Uterus (tissue), 3 donors: ENCODE measurements at regions not wholly inside any gene's neighbourhood (a gene's known extent, or its start where the extent isn't known, plus 50 kb on each side); places are given as distances from the start of the nearest gene placed in this dataset.

ENCODE experiments used
- DNase-seq, 2 donors: peaks; one replicate each; pipeline ENCODE4 v3.0.0-alpha.2; 2019 to 2020
- H3K27ac ChIP-seq, 2 donors: fragments of 200-600 bp; sonication (generic); 1 replicate in 1 of 2; 2 replicates in 1 of 2; pipeline ENCODE4 v1.5.1; 2016 to 2018
- H3K27me3 ChIP-seq, 2 donors: fragments of 200-600 bp; sonication (generic); one replicate each; pipeline ENCODE4 v1.5.1; 2018 to 2019; ENCODE audit warnings: control low read depth in 1 of 2
- H3K36me3 ChIP-seq, 2 donors: fragments of 200-600 bp; sonication (generic); one replicate each; pipeline ENCODE4 v1.5.1; 2019; ENCODE audit warnings: control low read depth in 1 of 2
- H3K4me1 ChIP-seq, 2 donors: fragments of 200-600 bp; sonication (generic); one replicate each; pipeline ENCODE4 v1.5.1; 2018 to 2019; ENCODE audit warnings: control low read depth in 1 of 2
- H3K4me3 ChIP-seq, 2 donors: fragments of 200-600 bp; sonication (generic); 1 replicate in 1 of 2; 2 replicates in 1 of 2; pipeline ENCODE4 v1.5.1; 2018 to 2019; ENCODE audit warnings: mild to moderate bottlenecking in 1 of 2
- H3K9me3 ChIP-seq, 2 donors: fragments of 200-600 bp; sonication (generic); one replicate each; pipeline ENCODE4 v1.5.1; 2019; ENCODE audit warnings: control low read depth in 1 of 2
- CTCF ChIP-seq, 4 experiments: fragments of 200-600 bp in 2 of 4; fragments of 450-650 bp in 2 of 4; sonication (generic) in 2 of 4; IDR thresholded peaks; one replicate each; pipeline ENCODE4 v1.5.1; 2016 to 2019; ENCODE audit warnings: antibody characterized with exemption in 4 of 4, mild to moderate bottlenecking in 2 of 4, moderate library complexity in 1 of 4
- POLR2A ChIP-seq, 2 donors: fragments of 450-650 bp; IDR thresholded peaks; one replicate each; pipeline ENCODE4 v1.6.1; 2016; ENCODE audit warnings: antibody characterized with exemption in 2 of 2, mild to moderate bottlenecking in 1 of 2, moderate library complexity in 1 of 2
- intact Hi-C: fragments of 100-400 bp; cut with DNase I; formaldehyde crosslinking; loops from one replicate; pipeline ENCODE4 v1.15.1; 2023; ENCODE audit warnings: low total_unique reads
- donor health status: DM: yes; HTN: yes; CAD: no.

- TF ChIP-seq POLR2A (IDR thresholded peaks at IDR 0.05) = no peak
- no peak for TF ChIP-seq CTCF (IDR thresholded peaks at IDR 0.05)
- Histone ChIP-seq H3K4me1 (no peaks in the 10 kb centered on the region), H3K9me3 (no peaks in the 10 kb centered on the region), H3K36me3 (no peaks in the 10 kb centered on the region), H3K27ac (no peak overlapping the region), H3K27me3 (no peaks in the 10 kb centered on the region), H3K4me3 (no peak overlapping the region)
- DNase-seq = no peak
- intact Hi-C loops = no loop called here
These were observed 259.6 kb upstream of the ATP2B1 start for GRCh38 chr12:89968151-89968700.

GRCh38 chr12:89966495-89967240 lies 258.0 kb upstream of the ATP2B1 start:
- no peak overlapping the region for H3K4me3 ChIP-seq
- DNase-seq = no peak
- no peak for TF ChIP-seq POLR2A (IDR thresholded peaks at IDR 0.05)
- no peak for TF ChIP-seq CTCF (IDR thresholded peaks at IDR 0.05)
- H3K27me3 ChIP-seq = no peaks in the 10 kb centered on the region
- no peak overlapping the region for H3K27ac ChIP-seq
- H3K36me3 ChIP-seq = no peaks in the 10 kb centered on the region
- H3K4me1 ChIP-seq = no peaks in the 10 kb centered on the region
- intact Hi-C loops = no loop called here
- no peaks in the 10 kb centered on the region for H3K9me3 ChIP-seq

GRCh38 chr12:89965993-89966392 lies 257.4 kb upstream of the ATP2B1 start:
- TF ChIP-seq POLR2A (IDR thresholded peaks at IDR 0.05) (no peak), CTCF (IDR thresholded peaks at IDR 0.05) (no peak)
- no peaks in the 10 kb centered on the region for H3K36me3 ChIP-seq
- H3K27ac ChIP-seq = no peak overlapping the region
- intact Hi-C loops = no loop called here
- no peak overlapping the region for H3K4me3 ChIP-seq
- no peaks in the 10 kb centered on the region for H3K4me1 ChIP-seq
- no peaks in the 10 kb centered on the region for H3K27me3 ChIP-seq
- no peak for DNase-seq
- H3K9me3 ChIP-seq = no peaks in the 10 kb centered on the region

GRCh38 chr12:89962648-89963047 lies 254.0 kb upstream of the ATP2B1 start:
- no peaks in the 10 kb centered on the region for H3K36me3 ChIP-seq
- H3K9me3 ChIP-seq = no peaks in the 10 kb centered on the region
- no peaks in the 10 kb centered on the region for H3K4me1 ChIP-seq
- no peak overlapping the region for H3K27ac ChIP-seq
- intact Hi-C loops = no loop called here
- H3K4me3 ChIP-seq = no peak overlapping the region
- no peaks in the 10 kb centered on the region for H3K27me3 ChIP-seq
- DNase-seq = no peak
- TF ChIP-seq CTCF (IDR thresholded peaks at IDR 0.05) (no peak), POLR2A (IDR thresholded peaks at IDR 0.05) (no peak)

GRCh38 chr12:89960607-89961394 lies 252.2 kb upstream of the ATP2B1 start:
- Histone ChIP-seq H3K4me1 (no peaks in the 10 kb centered on the region), H3K27me3 (no peaks in the 10 kb centered on the region), H3K4me3 (no peak overlapping the region), H3K9me3 (no peaks in the 10 kb centered on the region), H3K27ac (no peak overlapping the region), H3K36me3 (no peaks in the 10 kb centered on the region)
- no peak for DNase-seq
- intact Hi-C loops = no loop called here
- TF ChIP-seq CTCF (IDR thresholded peaks at IDR 0.05) = no peak
- no peak for TF ChIP-seq POLR2A (IDR thresholded peaks at IDR 0.05)
